ENCODE measurements at regions not wholly inside any gene's neighbourhood (a gene's known extent, or its start where the extent isn't known, plus 50 kb on each side); places are given as distances from the start of the nearest gene placed in this dataset.

DNA sequence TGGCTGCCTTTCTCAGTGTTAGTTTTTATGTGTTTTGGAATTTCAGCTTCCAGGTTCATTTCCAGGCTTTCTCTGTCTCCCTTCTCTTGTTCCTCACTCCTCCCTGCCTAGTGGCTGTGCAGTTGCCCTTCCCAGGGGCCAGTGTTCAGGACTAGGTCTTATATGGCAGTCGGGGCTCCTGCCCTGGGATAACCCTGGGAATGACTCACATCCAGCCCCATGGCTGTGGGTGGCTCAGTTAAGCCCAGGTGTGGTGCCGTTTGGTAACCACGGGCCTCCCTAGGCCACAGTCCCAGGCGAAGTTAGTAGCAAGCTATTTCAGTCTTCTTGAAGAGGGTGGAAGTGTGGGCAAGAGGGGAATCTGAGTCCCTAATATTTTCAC, 57.4 kb upstream of the DDR1 start:
- no peak for TF ChIP-seq POLR2A (IDR thresholded peaks at IDR 0.05; ENCODE audit: low read depth, low read length)
- TF ChIP-seq POU2F2 (IDR thresholded peaks at IDR 0.05; ENCODE audit: low read depth, low read length), result no peak
- no peak for TF ChIP-seq TAF1 (IDR thresholded peaks at IDR 0.05; ENCODE audit: low read depth, low read length)
- no peak for TF ChIP-seq POLR2AphosphoS5 (IDR thresholded peaks at IDR 0.05; ENCODE audit: low read depth, low read length)
- TF ChIP-seq SPI1 (IDR thresholded peaks at IDR 0.05; ENCODE audit: low read depth, low read length), result no peak
- TF ChIP-seq PAX5 (IDR thresholded peaks at IDR 0.05; ENCODE audit: insufficient read depth, low read length, severe bottlenecking), result no peak
